BLaER1 treated with 17β-estradiol and CSF1 and Interleukin-3, amounts not matched to agents 10 nM and 100 nM (cell line): ENCODE measurements at regions not wholly inside any gene's neighbourhood (a gene's known extent, or its start where the extent isn't known, plus 50 kb on each side); places are given as distances from the start of the nearest gene placed in this dataset.

Experiments
- H3K27ac ChIP-seq, 11 experiments: shearing (Covaris generic); formaldehyde crosslinking; 2 replicates each; pipeline ENCODE4 v1.8.1; 2022
- H3K27me3 ChIP-seq, 11 experiments: shearing (Covaris generic); formaldehyde crosslinking; 2 replicates each; pipeline ENCODE4 v1.8.1; 2022
- H3K36me3 ChIP-seq, 11 experiments: shearing (Covaris generic); formaldehyde crosslinking; 2 replicates each; pipeline ENCODE4 v1.8.1; 2022
- H3K4me1 ChIP-seq, 10 experiments: shearing (Covaris generic); formaldehyde crosslinking; 2 replicates each; pipeline ENCODE4 v1.8.1; 2022
- H3K4me2 ChIP-seq, 11 experiments: shearing (Covaris generic); formaldehyde crosslinking; 2 replicates each; pipeline ENCODE4 v1.8.1; 2022
- H3K4me3 ChIP-seq, 10 experiments: shearing (Covaris generic); formaldehyde crosslinking; 2 replicates each; pipeline ENCODE4 v1.8.1; 2022
- H3K9ac ChIP-seq, 11 experiments: shearing (Covaris generic); formaldehyde crosslinking; 2 replicates each; pipeline ENCODE4 v1.8.1; 2022
- H3K9me3 ChIP-seq, 11 experiments: shearing (Covaris generic); formaldehyde crosslinking; replicated peaks in 1 of 11; 2 replicates each; pipeline ENCODE4 v1.8.1; 2022
- H4K20me1 ChIP-seq, 11 experiments: shearing (Covaris generic); formaldehyde crosslinking; 2 replicates each; pipeline ENCODE4 v1.8.1; 2022
- Cebpa-rat ChIP-seq, 11 experiments: shearing (Covaris generic); IDR thresholded peaks; 2 replicates each; pipeline ENCODE4 v1.8.1; 2022

DNA sequence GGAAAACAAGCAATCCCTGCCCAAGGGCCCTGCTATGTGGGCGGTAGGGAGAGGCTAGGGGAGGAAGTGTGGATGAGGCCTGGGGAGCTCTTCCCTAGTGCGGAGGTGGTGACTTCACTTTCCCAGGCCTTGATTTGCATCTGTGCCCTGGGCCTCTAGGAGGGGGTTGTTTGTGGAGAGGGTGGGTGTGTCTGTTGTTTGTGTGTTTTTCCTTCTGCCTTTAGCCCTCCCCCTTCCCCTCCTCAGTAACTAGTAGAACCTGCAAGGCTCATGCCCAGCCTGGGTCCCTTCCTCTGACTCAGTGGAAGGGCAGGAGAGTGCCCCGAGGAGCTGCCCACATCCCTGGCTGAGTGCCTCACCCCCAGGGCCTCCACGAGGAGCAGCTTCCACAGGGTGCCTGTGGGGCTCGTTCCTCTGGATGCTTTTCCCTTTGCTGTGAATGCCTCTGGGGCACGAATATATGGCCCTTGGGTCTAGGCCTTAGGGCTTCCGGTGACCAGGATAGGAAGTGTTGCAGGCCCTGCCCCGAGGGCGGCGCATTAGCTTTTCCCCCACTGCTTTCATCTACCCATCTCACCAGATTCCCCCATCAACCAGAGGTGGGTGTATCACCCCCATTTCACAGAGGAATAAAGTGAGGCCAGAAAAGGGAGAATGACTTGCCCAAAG is 89.4 kb upstream of the DUSP5 start:
- H3K36me3 ChIP-seq: no peaks in the 10 kb centered on the region
- no peaks in the 10 kb centered on the region for H3K9me3 ChIP-seq
- H3K27ac ChIP-seq: peak overlapping the region in 2 of 11 experiments; percentile 53 to 60; a peak in 6 of 22 replicates
- no peaks in the 10 kb centered on the region; a peak in 2 of 22 replicates for H3K27me3 ChIP-seq
- no peaks in the 10 kb centered on the region for H4K20me1 ChIP-seq
- no peak for TF ChIP-seq Cebpa-rat (IDR thresholded peaks at IDR 0.05)
- peak overlapping the region in 1 of 11 experiments; percentile 19; a peak in 1 of 22 replicates for H3K9ac ChIP-seq
- peak overlapping the region in 8 of 11 experiments; percentile 1 to 100 (median 83); a peak in 13 of 22 replicates for H3K4me2 ChIP-seq
- H3K4me3 ChIP-seq: peak overlapping the region in 1 of 10 experiments; percentile 10; a peak in 1 of 20 replicates
- H3K4me1 ChIP-seq: peaks cover 22 to 93% (median 51%) of the 10 kb centered on the region in 10 experiments

DNA sequence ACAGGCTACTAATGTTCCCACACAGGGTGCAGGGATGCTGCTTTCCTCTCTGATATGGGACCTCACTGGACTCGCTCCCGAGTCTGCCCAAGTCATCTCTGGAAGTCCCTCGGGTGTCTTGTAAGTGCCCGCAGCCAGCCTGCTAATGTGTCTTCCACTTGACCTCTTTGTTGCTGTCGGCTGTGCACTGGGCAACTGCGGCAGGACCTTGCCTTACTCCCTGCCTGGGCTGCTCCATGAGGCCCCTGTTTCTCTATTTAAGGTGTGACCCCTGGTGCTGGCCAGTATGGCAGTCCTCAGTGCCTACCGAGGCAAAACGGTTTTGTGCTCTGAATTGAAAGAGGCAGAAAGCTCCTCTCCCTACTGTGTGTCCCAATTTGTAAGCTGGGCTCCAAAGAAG is 88.8 kb upstream of the DUSP5 start:
- H3K4me2 ChIP-seq: peak overlapping the region in 5 of 11 experiments; percentile 83 to 100 (median 86); a peak in 9 of 22 replicates
- H3K4me1 ChIP-seq: peaks cover 28 to 98% (median 57%) of the 10 kb centered on the region in 10 experiments

DNA sequence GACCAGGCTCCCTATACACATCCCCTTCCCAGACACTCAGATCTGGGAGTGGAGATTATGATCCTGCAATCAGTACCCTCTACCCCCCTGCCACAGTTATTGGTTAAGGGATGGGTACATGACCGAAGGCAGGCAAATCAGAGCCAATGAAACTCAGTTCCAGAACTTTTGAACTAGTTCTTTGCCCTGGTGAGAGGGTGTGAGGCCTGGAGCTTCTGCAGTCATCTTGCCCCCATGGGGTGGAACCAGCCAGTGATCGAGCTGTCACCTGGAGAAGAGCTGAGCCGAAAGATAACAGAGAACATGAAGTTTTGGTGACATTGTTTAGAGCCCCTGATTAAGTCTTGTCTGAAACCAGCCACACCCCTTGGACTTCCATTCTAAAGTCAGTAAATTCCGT is 88.2 kb upstream of the DUSP5 start:
- Histone ChIP-seq H4K20me1 (no peaks in the 10 kb centered on the region), H3K36me3 (no peaks in the 10 kb centered on the region), H3K27me3 (no peaks in the 10 kb centered on the region; a peak in 2 of 22 replicates), H3K27ac (peak overlapping the region in 1 of 11 experiments; percentile 60; a peak in 1 of 22 replicates), H3K4me3 (no peak overlapping the region), H3K4me2 (peak overlapping the region in 10 of 11 experiments; percentile 2 to 100 (median 84); a peak in 12 of 22 replicates), H3K4me1 (peaks cover 33 to 98% (median 63%) of the 10 kb centered on the region in 10 experiments), H3K9me3 (no peaks in the 10 kb centered on the region), H3K9ac (no peak overlapping the region)
- no peak for TF ChIP-seq Cebpa-rat (IDR thresholded peaks at IDR 0.05)

More for the DNA sequence above, 88.8 kb upstream of the DUSP5 start:
- Histone ChIP-seq H3K4me3 (no peak overlapping the region), H3K27me3 (no peaks in the 10 kb centered on the region; a peak in 2 of 22 replicates), H3K36me3 (no peaks in the 10 kb centered on the region), H3K27ac (peak overlapping the region in 2 of 11 experiments; percentile 53 to 60; a peak in 3 of 22 replicates), H4K20me1 (no peaks in the 10 kb centered on the region), H3K9me3 (no peaks in the 10 kb centered on the region), H3K9ac (no peak overlapping the region)
- TF ChIP-seq Cebpa-rat (IDR thresholded peaks at IDR 0.05): no peak

DNA sequence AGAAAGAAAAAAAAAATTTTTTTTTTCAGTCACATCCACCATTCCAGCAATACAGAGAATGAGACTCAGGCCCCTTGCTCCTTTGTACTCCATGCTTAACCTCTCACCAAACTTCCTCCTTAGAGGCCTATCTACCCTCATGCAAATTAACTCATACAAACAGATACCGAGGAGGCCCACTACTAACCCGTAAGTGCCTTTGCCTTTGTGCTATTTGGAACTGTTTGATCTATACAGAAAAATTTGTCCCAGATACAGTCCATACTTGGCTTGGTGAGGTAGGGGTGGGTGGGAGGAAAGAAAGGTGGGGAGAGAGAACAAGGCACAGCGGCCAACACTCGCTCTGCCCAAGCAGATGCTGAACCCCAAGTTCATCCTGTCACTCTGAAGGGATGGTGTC is 87.8 kb upstream of the DUSP5 start:
- no peak for TF ChIP-seq Cebpa-rat (IDR thresholded peaks at IDR 0.05)
- Histone ChIP-seq H3K4me2 (peak overlapping the region in 10 of 11 experiments; percentile 78 to 100 (median 92); a peak in 19 of 22 replicates), H3K36me3 (no peaks in the 10 kb centered on the region), H3K4me3 (no peak overlapping the region), H3K4me1 (peaks cover 35 to 98% (median 67%) of the 10 kb centered on the region in 10 experiments), H3K27me3 (no peaks in the 10 kb centered on the region; a peak in 2 of 22 replicates), H4K20me1 (peaks cover 0 to under 1% (median 0%) of the 10 kb centered on the region in 11 experiments; a peak in 1 of 22 replicates), H3K9me3 (no peaks in the 10 kb centered on the region), H3K9ac (no peak overlapping the region; a peak in 1 of 22 replicates), H3K27ac (peak overlapping the region in 6 of 11 experiments; percentile 2 to 95 (median 43); a peak in 8 of 22 replicates)

DNA sequence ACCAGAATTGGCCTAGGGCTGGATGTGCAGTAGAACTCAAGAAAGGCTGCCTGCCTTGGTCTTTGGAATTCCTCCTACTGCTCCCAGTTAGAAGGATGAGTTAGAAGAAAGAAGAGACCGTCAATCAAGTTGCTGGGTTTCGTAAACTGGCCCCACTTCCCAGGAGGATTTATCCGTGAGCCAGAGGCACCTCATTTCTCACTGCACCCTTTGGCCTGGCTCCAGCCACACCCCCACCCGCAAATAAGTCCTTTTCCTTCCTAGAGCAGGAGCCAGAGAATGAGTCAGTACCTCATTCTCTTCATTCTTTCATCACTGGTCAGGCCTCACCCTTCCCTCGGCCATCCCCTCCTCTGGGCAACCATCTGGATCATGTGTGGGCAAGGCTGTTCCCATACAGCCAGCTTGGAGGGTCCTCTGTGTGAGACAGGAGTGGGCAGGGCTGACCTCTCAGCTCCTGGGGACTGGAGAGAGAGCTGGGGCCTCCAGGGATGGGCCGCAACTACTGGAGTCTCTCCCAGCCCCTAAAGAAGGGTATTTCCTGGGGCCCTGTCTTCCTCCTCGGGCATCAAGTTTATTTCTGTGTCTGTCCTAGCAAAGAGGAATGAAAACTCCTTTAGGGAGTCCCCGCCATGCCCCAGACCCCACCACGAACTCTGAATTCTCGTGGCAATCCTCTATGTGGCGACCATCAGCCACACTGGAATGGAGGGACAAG is 87.2 kb upstream of the DUSP5 start:
- H4K20me1 ChIP-seq: peaks cover 0 to 4% (median 0%) of the 10 kb centered on the region in 11 experiments; a peak in 1 of 22 replicates
- H3K27me3 ChIP-seq: peaks cover 0 to 2% (median 0%) of the 10 kb centered on the region in 11 experiments; a peak in 2 of 22 replicates
- peaks cover 41 to 98% (median 72%) of the 10 kb centered on the region in 10 experiments for H3K4me1 ChIP-seq
- H3K4me3 ChIP-seq: no peak overlapping the region
- peak overlapping the region in 10 of 11 experiments; percentile 78 to 100 (median 92); a peak in 20 of 22 replicates for H3K4me2 ChIP-seq
- no peak overlapping the region; a peak in 1 of 22 replicates for H3K9ac ChIP-seq
- TF ChIP-seq Cebpa-rat (IDR thresholded peaks at IDR 0.05): no peak
- no peaks in the 10 kb centered on the region for H3K9me3 ChIP-seq
- H3K27ac ChIP-seq: peak overlapping the region in 9 of 11 experiments; percentile 2 to 95 (median 37); a peak in 13 of 22 replicates
- H3K36me3 ChIP-seq: no peaks in the 10 kb centered on the region

DNA sequence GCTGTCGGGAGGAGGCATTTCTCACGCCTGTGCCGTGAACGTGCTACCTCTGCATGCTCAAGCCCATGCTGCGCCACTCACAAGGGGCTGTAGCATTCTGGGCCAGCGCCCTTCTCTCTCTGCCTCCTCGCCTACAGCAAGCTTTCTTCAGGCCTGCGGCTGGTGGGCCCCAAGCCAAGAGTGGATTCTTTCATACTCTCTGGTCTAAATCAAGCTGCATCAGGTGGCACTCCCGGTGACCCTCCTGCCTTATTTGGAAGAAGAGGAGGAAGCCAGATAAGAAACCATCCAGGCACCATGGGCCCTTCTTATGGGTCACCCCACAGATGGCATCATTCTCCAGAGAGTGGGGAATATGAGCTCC is 86.7 kb upstream of the DUSP5 start:
- Histone ChIP-seq H3K36me3 (no peaks in the 10 kb centered on the region), H3K4me2 (peak overlapping the region in 10 of 11 experiments; percentile 78 to 100 (median 92); a peak in 20 of 22 replicates), H3K9me3 (no peaks in the 10 kb centered on the region), H3K27me3 (peaks cover 0 to 6% (median 0%) of the 10 kb centered on the region in 11 experiments; a peak in 3 of 22 replicates), H4K20me1 (peaks cover 0 to 4% (median 0%) of the 10 kb centered on the region in 11 experiments; a peak in 1 of 22 replicates), H3K4me3 (no peak overlapping the region), H3K27ac (peak overlapping the region in 7 of 11 experiments; percentile 24 to 95 (median 42); a peak in 11 of 22 replicates), H3K9ac (no peak overlapping the region), H3K4me1 (peaks cover 46 to 100% (median 78%) of the 10 kb centered on the region in 10 experiments)
- TF ChIP-seq Cebpa-rat (IDR thresholded peaks at IDR 0.05): no peak

DNA sequence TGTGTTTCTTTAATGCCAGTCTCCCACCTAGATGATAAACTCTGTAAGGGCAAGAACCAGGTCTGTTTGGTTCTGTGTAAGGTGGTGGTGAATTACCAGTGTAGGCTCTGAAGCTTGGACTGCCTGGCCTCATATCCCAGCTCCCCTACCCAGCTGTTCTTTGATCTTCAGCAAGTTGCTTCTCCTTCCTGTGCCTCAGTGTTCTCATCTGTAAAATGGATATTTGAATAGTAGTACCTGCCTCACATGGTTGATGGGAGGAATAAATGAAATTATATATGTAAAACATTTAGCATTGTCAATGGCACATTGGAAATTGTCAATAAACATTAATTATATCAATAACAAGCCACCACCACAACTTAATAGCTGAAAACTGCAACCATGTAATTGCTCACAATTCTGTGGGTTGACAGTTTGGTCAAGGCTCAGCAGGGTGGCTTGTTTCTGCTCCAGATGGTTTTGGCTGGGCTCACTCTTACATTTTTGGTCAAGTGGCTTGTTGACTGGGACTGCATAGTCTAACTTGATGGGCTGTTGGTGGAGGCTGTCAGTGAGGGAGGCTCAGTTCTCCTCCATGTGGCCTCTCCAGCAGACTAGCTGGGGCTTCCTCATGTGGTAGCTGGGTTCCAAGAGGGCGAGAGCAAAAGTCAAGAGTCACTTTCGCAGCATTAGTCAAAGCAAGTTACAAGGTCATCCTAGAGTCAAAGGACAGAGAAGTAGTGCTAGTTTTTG is 84.5 kb upstream of the DUSP5 start:
- peak overlapping the region; percentile 78 to 100 (median 90) for H3K4me2 ChIP-seq
- peaks cover 46 to 99% (median 81%) of the 10 kb centered on the region in 10 experiments for H3K4me1 ChIP-seq
- H3K4me3 ChIP-seq: 0 out of 20 replicates have a peak overlapping the region, but pooled peaks of 1 of the 10 experiments have one; percentile 23

More for the DNA sequence above, 84.5 kb upstream of the DUSP5 start:
- peaks cover 0 to 14% (median 4%) of the 10 kb centered on the region in 11 experiments; a peak in 9 of 22 replicates for H3K9me3 ChIP-seq
- H3K9ac ChIP-seq: peak overlapping the region in 8 of 11 experiments; percentile 52 to 81 (median 72); a peak in 15 of 22 replicates
- peaks cover 0 to 14% (median 0%) of the 10 kb centered on the region in 11 experiments; a peak in 5 of 22 replicates for H3K27me3 ChIP-seq
- TF ChIP-seq Cebpa-rat (IDR thresholded peaks at IDR 0.05): no peak; a peak in 1 of 22 replicates
- H4K20me1 ChIP-seq: peaks cover 0 to 4% (median 0%) of the 10 kb centered on the region in 11 experiments; a peak in 1 of 22 replicates
- H3K27ac ChIP-seq: peak overlapping the region in 9 of 11 experiments; percentile 62 to 95 (median 83); a peak in 19 of 22 replicates
- H3K36me3 ChIP-seq: no peaks in the 10 kb centered on the region
